ENCODE measurements at regions not wholly inside any gene's neighbourhood (a gene's known extent, or its start where the extent isn't known, plus 50 kb on each side); places are given as distances from the start of the nearest gene placed in this dataset.

DNA sequence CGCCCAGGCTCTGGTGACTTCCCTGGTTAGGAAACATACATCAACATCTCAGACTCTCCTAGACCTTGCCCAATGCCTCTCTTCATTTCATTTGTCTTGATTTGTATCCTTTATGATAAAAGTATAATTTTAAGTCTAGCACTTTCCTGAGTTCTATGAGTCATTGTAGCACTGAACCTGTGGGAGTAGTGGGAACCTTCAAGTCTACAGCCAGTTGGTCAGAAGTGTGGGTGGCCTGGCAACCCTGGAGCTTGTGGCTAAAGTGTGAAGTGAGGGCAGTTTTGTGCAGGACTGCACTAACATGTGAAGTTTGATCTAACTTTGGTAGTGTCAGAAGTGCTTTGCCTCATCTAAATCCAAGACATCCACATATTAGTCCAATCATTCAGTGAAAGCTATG is 259.3 kb upstream of the IGFBP7 start:
- TF ChIP-seq, protein P1, sequence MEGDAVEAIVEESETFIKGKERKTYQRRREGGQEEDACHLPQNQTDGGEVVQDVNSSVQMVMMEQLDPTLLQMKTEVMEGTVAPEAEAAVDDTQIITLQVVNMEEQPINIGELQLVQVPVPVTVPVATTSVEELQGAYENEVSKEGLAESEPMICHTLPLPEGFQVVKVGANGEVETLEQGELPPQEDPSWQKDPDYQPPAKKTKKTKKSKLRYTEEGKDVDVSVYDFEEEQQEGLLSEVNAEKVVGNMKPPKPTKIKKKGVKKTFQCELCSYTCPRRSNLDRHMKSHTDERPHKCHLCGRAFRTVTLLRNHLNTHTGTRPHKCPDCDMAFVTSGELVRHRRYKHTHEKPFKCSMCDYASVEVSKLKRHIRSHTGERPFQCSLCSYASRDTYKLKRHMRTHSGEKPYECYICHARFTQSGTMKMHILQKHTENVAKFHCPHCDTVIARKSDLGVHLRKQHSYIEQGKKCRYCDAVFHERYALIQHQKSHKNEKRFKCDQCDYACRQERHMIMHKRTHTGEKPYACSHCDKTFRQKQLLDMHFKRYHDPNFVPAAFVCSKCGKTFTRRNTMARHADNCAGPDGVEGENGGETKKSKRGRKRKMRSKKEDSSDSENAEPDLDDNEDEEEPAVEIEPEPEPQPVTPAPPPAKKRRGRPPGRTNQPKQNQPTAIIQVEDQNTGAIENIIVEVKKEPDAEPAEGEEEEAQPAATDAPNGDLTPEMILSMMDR (IDR thresholded peaks at IDR 0.05) = no peak
- no peak for TF ChIP-seq POLR2A (IDR thresholded peaks at IDR 0.05)
- TF ChIP-seq EP300 (IDR thresholded peaks at IDR 0.05) = no peak
- Histone ChIP-seq H3K27ac (no peak overlapping the region), H3K4me1 (no peaks in the 10 kb centered on the region), H3K4me3 (no peak overlapping the region), H3K36me3 (no peaks in the 10 kb centered on the region), H3K9me3 (no peaks in the 10 kb centered on the region), H3K27me3 (no peaks in the 10 kb centered on the region)
- no peak for DNase-seq (ENCODE audit: low spot score in 2 of 2)
- 88 to 90% methylated on average over 1 of the region's 1 CpG for WGBS, 2 donors

DNA sequence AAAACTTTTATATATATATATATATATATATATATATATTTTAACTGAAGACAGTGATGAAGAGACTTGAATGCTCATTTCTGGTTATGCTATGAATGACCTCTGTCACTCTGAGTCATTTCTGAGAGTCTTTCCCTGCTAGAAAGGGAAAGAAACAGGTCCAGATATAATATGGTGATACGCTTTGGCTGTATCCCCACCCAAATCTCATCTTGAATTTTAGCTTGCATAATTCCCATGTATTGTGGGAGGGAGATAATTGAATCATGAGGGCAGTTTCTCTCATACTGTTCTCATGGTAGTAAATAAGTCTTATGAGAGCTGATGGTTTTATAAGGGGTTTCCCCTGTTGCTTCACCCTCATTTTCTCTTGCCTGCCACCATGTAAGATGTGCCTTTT is 254.1 kb upstream of the IGFBP7 start:
- Histone ChIP-seq H3K9me3 (no peaks in the 10 kb centered on the region), H3K27ac (no peak overlapping the region), H3K27me3 (no peaks in the 10 kb centered on the region), H3K4me1 (peaks cover 0 to 7% (median 0%) of the 10 kb centered on the region in 4 donors), H3K36me3 (no peaks in the 10 kb centered on the region), H3K4me3 (no peak overlapping the region)
- WGBS, 2 donors = 95 to 96% methylated on average over 1 of the region's 1 CpG
- TF ChIP-seq EP300 (IDR thresholded peaks at IDR 0.05) = no peak
- TF ChIP-seq, protein P1 (IDR thresholded peaks at IDR 0.05) = no peak
- TF ChIP-seq POLR2A (IDR thresholded peaks at IDR 0.05) = no peak
- DNase-seq (ENCODE audit: low spot score in 2 of 2) = no peak

DNA sequence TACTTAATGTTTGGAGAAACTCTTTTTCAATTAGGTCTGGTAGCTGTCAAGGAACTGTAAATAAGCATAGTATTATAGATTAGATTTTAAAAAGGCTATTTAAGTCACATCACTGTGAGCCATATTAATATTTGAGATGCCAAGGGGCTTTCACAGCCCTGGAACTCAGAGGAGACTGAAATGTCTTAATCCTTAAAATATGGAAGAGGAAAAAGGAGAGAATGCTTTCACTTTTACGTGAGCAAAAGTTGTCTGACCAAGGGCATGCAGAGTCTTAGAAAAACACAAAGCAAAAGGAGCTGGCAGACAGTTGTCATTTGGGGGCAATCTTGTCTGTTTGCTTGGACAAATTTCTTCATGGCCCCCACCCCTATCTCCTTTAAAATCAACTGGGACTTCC is 253.2 kb upstream of the IGFBP7 start:
- H3K4me1 ChIP-seq = peaks cover 0 to 7% (median 0%) of the 10 kb centered on the region in 4 donors
- 8 to 15% methylated on average over 1 of the region's 1 CpG for WGBS, 2 donors
- H3K27ac ChIP-seq = peak overlapping the region in 1 of 4 donors; percentile 2
- H3K27me3 ChIP-seq = no peaks in the 10 kb centered on the region
- H3K36me3 ChIP-seq = no peaks in the 10 kb centered on the region
- H3K9me3 ChIP-seq = no peaks in the 10 kb centered on the region
- TF ChIP-seq EP300 (IDR thresholded peaks at IDR 0.05) = no peak
- TF ChIP-seq, protein P1 (IDR thresholded peaks at IDR 0.05) = no peak
- no peak for TF ChIP-seq POLR2A (IDR thresholded peaks at IDR 0.05)
- DNase-seq (ENCODE audit: low spot score in 2 of 2) = no peak
- no peak overlapping the region for H3K4me3 ChIP-seq

- TF ChIP-seq POLR2A (IDR thresholded peaks at IDR 0.05) (no peak), EP300 (IDR thresholded peaks at IDR 0.05) (no peak)
- TF ChIP-seq, protein P1 (IDR thresholded peaks at IDR 0.05) = no peak
- Histone ChIP-seq H3K4me1 (peaks cover 0 to 7% (median 0%) of the 10 kb centered on the region in 4 donors), H3K36me3 (no peaks in the 10 kb centered on the region), H3K9me3 (no peaks in the 10 kb centered on the region), H3K27me3 (no peaks in the 10 kb centered on the region), H3K27ac (no peak overlapping the region), H3K4me3 (no peak overlapping the region)
- 49 to 50% methylated on average over 2 of the region's 2 CpGs for WGBS, 2 donors
- no peak for DNase-seq (ENCODE audit: low spot score in 2 of 2)
These were observed 250.5 kb upstream of the IGFBP7 start for GRCh38 chr4:57360681-57361080.

- 68 to 77% methylated on average over 4 of the region's 4 CpGs for WGBS, 2 donors
These were observed 245.0 kb upstream of the IGFBP7 start for GRCh38 chr4:57355101-57355665.

More at GRCh38 chr4:57355101-57355665, 245.0 kb upstream of the IGFBP7 start:
- no peak overlapping the region for H3K4me3 ChIP-seq
- TF ChIP-seq, protein P1 (IDR thresholded peaks at IDR 0.05) = no peak
- TF ChIP-seq POLR2A (IDR thresholded peaks at IDR 0.05) = no peak
- no peak for TF ChIP-seq EP300 (IDR thresholded peaks at IDR 0.05)
- DNase-seq (ENCODE audit: low spot score in 2 of 2) = no peak
- no peaks in the 10 kb centered on the region for H3K27me3 ChIP-seq
- no peak overlapping the region for H3K27ac ChIP-seq
- H3K9me3 ChIP-seq = no peaks in the 10 kb centered on the region
- no peaks in the 10 kb centered on the region for H3K4me1 ChIP-seq
- H3K36me3 ChIP-seq = no peaks in the 10 kb centered on the region
